Type B pancreatic cell (in vitro differentiated cells): ENCODE measurements at regions not wholly inside any gene's neighbourhood (a gene's known extent, or its start where the extent isn't known, plus 50 kb on each side); places are given as distances from the start of the nearest gene placed in this dataset.

ENCODE experiments used
- DNase-seq: peaks from one replicate; pipeline ENCODE4 v3.0.0; 2021; ENCODE audit warnings: mixed read lengths; ENCODE audit not compliant: unreplicated experiment; ENCODE audit errors: extremely low spot score
- H3K27ac Mint-ChIP-seq: 2 replicates; pipeline ENCODE4 v1.8.0; 2021; ENCODE audit warnings: mild to moderate bottlenecking, mixed read lengths
- H3K27me3 Mint-ChIP-seq: 2 replicates; pipeline ENCODE4 v1.8.0; 2021; ENCODE audit warnings: mixed read lengths
- H3K36me3 Mint-ChIP-seq: 2 replicates; pipeline ENCODE4 v1.8.0; 2021; ENCODE audit warnings: mixed read lengths
- H3K4me1 Mint-ChIP-seq: one replicate; pipeline ENCODE4 v1.8.0; 2021; ENCODE audit warnings: mixed read lengths; ENCODE audit not compliant: unreplicated experiment
- H3K4me3 Mint-ChIP-seq: 2 replicates; pipeline ENCODE4 v1.8.0; 2021; ENCODE audit warnings: mild to moderate bottlenecking, mixed read lengths
- H3K9me3 Mint-ChIP-seq: 2 replicates; pipeline ENCODE4 v1.8.0; 2021; ENCODE audit warnings: mixed read lengths
- CTCF ChIP-seq: fragments of 200-600 bp; sonication (generic); conservative IDR thresholded peaks from 2 replicates; pipeline ENCODE4 v1.5.0; 2021; ENCODE audit warnings: antibody characterized with exemption, mild to moderate bottlenecking

- no peaks in the 10 kb centered on the region for H3K9me3 Mint-ChIP-seq
- peak; percentile 36 for DNase-seq
- TF ChIP-seq CTCF = no peak
- H3K27me3 Mint-ChIP-seq = peaks cover 30% of the 10 kb centered on the region
- H3K4me1 Mint-ChIP-seq = no peaks in the 10 kb centered on the region
- no peak overlapping the region for H3K27ac Mint-ChIP-seq
- H3K4me3 Mint-ChIP-seq = no peak overlapping the region
- H3K36me3 Mint-ChIP-seq = no peaks in the 10 kb centered on the region
Observed at GRCh38 chr17:5707482-5707881, 123.2 kb upstream of the NLRP1 start.

- no peak overlapping the region for H3K27ac Mint-ChIP-seq
- no peak for TF ChIP-seq CTCF
- H3K4me3 Mint-ChIP-seq = no peak overlapping the region
- no peak for DNase-seq
- H3K27me3 Mint-ChIP-seq = peaks cover 37% of the 10 kb centered on the region
- H3K4me1 Mint-ChIP-seq = no peaks in the 10 kb centered on the region
- no peaks in the 10 kb centered on the region for H3K36me3 Mint-ChIP-seq
- no peaks in the 10 kb centered on the region for H3K9me3 Mint-ChIP-seq
Observed at GRCh38 chr17:5708344-5708743, 124.0 kb upstream of the NLRP1 start.

DNA sequence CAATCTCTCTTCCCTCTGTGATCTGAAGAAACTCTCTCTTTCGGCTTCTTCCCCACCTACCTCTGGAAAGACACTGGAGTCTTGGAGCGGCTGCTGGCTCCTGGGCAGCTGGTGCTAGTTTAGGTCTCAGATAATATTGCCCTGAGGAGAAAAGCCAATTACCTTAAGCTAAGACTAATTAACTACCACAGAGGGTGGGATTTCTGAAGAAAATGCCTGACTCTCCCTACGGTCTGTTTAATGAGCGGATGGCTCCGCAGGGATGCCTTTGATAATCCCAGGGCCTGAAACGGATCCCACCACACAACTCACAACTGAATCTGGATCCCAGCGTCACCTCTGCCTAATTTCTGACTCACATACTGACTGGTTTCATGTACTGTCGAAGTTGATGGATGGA is 127.0 kb upstream of the NLRP1 start:
- H3K4me1 Mint-ChIP-seq = no peaks in the 10 kb centered on the region
- no peak overlapping the region for H3K27ac Mint-ChIP-seq
- DNase-seq = peak; percentile 11
- no peaks in the 10 kb centered on the region for H3K36me3 Mint-ChIP-seq
- peaks cover 55% of the 10 kb centered on the region for H3K27me3 Mint-ChIP-seq
- H3K9me3 Mint-ChIP-seq = peaks cover 5% of the 10 kb centered on the region
- no peak for TF ChIP-seq CTCF
- H3K4me3 Mint-ChIP-seq = no peak overlapping the region

GRCh38 chr17:5714993-5715392 is 130.7 kb upstream of the NLRP1 start:
- Mint-ChIP-seq H3K9me3 (peaks cover 5% of the 10 kb centered on the region), H3K4me1 (peaks cover 4% of the 10 kb centered on the region), H3K27me3 (peaks cover 65% of the 10 kb centered on the region), H3K4me3 (no peak overlapping the region), H3K36me3 (no peaks in the 10 kb centered on the region), H3K27ac (no peak overlapping the region)
- no peak for TF ChIP-seq CTCF
- no peak for DNase-seq

DNA sequence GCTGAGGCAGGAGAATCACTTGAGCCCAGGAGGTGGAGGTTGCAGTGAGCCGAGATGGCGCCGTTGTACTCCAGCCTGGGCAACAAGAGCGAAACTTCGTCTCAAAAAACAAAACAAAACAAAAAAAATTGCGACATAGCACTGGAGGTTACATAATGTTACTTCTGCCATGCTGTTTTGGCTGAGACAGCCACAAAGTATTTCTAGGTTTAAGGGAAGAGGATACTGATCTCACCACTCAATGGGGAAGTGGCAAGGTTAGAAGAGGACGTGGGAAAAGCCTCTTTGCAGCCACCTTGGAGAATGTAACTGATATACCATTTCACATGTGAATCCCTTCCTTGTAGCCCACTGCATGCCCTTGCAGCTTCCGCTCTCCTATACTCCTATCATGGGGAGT is 131.2 kb upstream of the NLRP1 start:
- no peak for DNase-seq
- no peak overlapping the region for H3K4me3 Mint-ChIP-seq
- H3K27me3 Mint-ChIP-seq = peaks cover 60% of the 10 kb centered on the region
- H3K4me1 Mint-ChIP-seq = peaks cover 4% of the 10 kb centered on the region
- TF ChIP-seq CTCF = no peak
- H3K36me3 Mint-ChIP-seq = no peaks in the 10 kb centered on the region
- peaks cover 5% of the 10 kb centered on the region for H3K9me3 Mint-ChIP-seq
- H3K27ac Mint-ChIP-seq = no peak overlapping the region

DNA sequence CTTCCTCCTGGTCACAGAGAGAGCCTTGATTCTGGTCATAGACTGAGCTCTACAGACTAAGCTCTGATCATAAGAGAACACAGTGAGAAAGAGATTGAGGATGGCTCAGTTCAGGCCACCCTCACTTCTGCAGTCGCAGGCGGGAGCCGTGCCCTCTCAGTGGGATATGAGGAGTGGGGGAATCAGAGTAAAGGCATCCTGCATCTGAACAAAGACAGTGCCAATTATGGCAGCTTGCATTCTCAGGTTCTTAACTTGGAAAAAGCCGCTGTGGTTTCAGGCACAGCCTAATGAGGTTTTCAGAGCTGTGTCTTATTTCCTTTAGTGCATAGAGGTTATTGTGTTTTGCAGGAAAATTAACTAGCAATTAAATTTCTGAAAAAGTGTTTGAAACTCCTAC is 134.4 kb upstream of the NLRP1 start:
- H3K36me3 Mint-ChIP-seq = no peaks in the 10 kb centered on the region
- H3K27me3 Mint-ChIP-seq = peaks cover 35% of the 10 kb centered on the region
- H3K4me3 Mint-ChIP-seq = no peak overlapping the region
- TF ChIP-seq CTCF = no peak
- peaks cover 4% of the 10 kb centered on the region for H3K4me1 Mint-ChIP-seq
- H3K27ac Mint-ChIP-seq = no peak overlapping the region
- no peak for DNase-seq
- peaks cover 5% of the 10 kb centered on the region for H3K9me3 Mint-ChIP-seq
